PC-3 (cell line): ENCODE measurements at regions not wholly inside any gene's neighbourhood (a gene's known extent, or its start where the extent isn't known, plus 50 kb on each side); places are given as distances from the start of the nearest gene placed in this dataset.

Experiments
- ATAC-seq: fragments of 200-7000 bp; cut with Tn5 transposase; 2 replicates; pipeline ENCODE4 v1.9.1; 2020; ENCODE audit warnings: mild to moderate bottlenecking, moderate library complexity
- BruUV-seq: library from RNA; stranded (reverse); fragments of 400-500 nt; replicated peaks from 2 replicates; lab custom pipeline; 2021; lab: Mats Ljungman, UMichigan
- CTCF ChIA-PET: fragments of 300-600 bp; sonication (Branson Sonifier 250); formaldehyde crosslinking; loops from one replicate; lab custom pipeline; 2022; ENCODE audit warnings: antibody characterized with exemption; lab: Charles Lee
- POLR2A ChIA-PET: fragments of 300-600 bp; sonication (Branson Sonifier 250); formaldehyde crosslinking; loops from one replicate; lab custom pipeline; 2022; ENCODE audit warnings: antibody characterized with exemption; ENCODE audit not compliant: unreplicated experiment; lab: Charles Lee
- DNase-seq: peaks from one replicate; pipeline ENCODE4 v3.0.0-alpha.2; 2015
- H2AFZ ChIP-seq: fragments of 300-600 bp; sonication (generic); 2 replicates; pipeline ENCODE4 v1.6.0; 2016; ENCODE audit warnings: antibody characterized with exemption, low read length
- H3F3A ChIP-seq: fragments of 300-600 bp; sonication (generic); one replicate; pipeline ENCODE4 v1.6.0; 2017; ENCODE audit warnings: antibody characterized with exemption, low read length, control low read depth, mild to moderate bottlenecking; ENCODE audit not compliant: unreplicated experiment
- H3K27ac ChIP-seq: fragments of 300-600 bp; sonication (generic); 2 replicates; pipeline ENCODE4 v1.5.1; 2016; ENCODE audit warnings: mild to moderate bottlenecking, low read length
- H3K27me3 ChIP-seq: fragments of 300-600 bp; sonication (generic); 2 replicates; pipeline ENCODE4 v1.6.1; 2016; ENCODE audit warnings: low read length, mixed read lengths
- H3K36me3 ChIP-seq: fragments of 300-600 bp; sonication (generic); 2 replicates; pipeline ENCODE4 v1.6.1; 2016; ENCODE audit warnings: low read depth, mixed run types, low read length, mixed read lengths
- H3K4me1 ChIP-seq: fragments of 300-600 bp; sonication (generic); 2 replicates; pipeline ENCODE4 v1.5.1; 2016; ENCODE audit warnings: low read length; ENCODE audit not compliant: insufficient read depth
- H3K4me2 ChIP-seq: fragments of 300-600 bp; sonication (generic); 2 replicates; pipeline ENCODE4 v1.6.0; 2016; ENCODE audit warnings: low read length
- H3K4me3 ChIP-seq: fragments of 300-600 bp; sonication (generic); 2 replicates; pipeline ENCODE4 v1.5.1; 2016; ENCODE audit warnings: mild to moderate bottlenecking, low read length, mixed read lengths
- H3K79me2 ChIP-seq: fragments of 300-600 bp; sonication (generic); 2 replicates; pipeline ENCODE4 v1.6.1; 2017; ENCODE audit warnings: low read length, mixed read lengths
- H3K9ac ChIP-seq: fragments of 300-600 bp; sonication (generic); 2 replicates; pipeline ENCODE4 v1.6.0; 2016; ENCODE audit warnings: mild to moderate bottlenecking, low read length
- H3K9me2 ChIP-seq: fragments of 300-600 bp; sonication (generic); replicated peaks from 2 replicates; pipeline ENCODE4 v1.6.1; 2016; ENCODE audit warnings: mixed run types, low read length, mixed read lengths
- H3K9me3 ChIP-seq: fragments of 300-600 bp; sonication (generic); 2 replicates; pipeline ENCODE4 v1.6.1; 2016; ENCODE audit warnings: low read length, mixed read lengths
- H4K20me1 ChIP-seq: fragments of 300-600 bp; sonication (generic); 2 replicates; pipeline ENCODE4 v1.6.1; 2016; ENCODE audit warnings: low read length, mixed read lengths
- EZH2 ChIP-seq: fragments of 300-600 bp; sonication (generic); IDR thresholded peaks from one replicate; pipeline ENCODE4 v1.6.1; 2017; ENCODE audit warnings: antibody characterized with exemption, mild to moderate bottlenecking, low read length; ENCODE audit not compliant: unreplicated experiment
- EZH2phosphoT487 ChIP-seq: fragments of 300-600 bp; sonication (generic); IDR thresholded peaks from 2 replicates; pipeline ENCODE4 v1.6.1; 2018; ENCODE audit warnings: mild to moderate bottlenecking, antibody characterized with exemption, low read length, borderline replicate concordance
- intact Hi-C: fragments of 100-400 bp; cut with micrococcal nuclease; formaldehyde crosslinking; loops from 2 replicates; pipeline ENCODE4 v1.9.0; 2023
- TF ChIP-seq, protein P1 (sequence below): fragments of 300-600 bp; sonication (generic); conservative IDR thresholded peaks from 2 replicates; pipeline ENCODE4 v1.5.1; 2017; ENCODE audit warnings: antibody characterized with exemption, low read depth, mild to moderate bottlenecking, low read length

DNA sequence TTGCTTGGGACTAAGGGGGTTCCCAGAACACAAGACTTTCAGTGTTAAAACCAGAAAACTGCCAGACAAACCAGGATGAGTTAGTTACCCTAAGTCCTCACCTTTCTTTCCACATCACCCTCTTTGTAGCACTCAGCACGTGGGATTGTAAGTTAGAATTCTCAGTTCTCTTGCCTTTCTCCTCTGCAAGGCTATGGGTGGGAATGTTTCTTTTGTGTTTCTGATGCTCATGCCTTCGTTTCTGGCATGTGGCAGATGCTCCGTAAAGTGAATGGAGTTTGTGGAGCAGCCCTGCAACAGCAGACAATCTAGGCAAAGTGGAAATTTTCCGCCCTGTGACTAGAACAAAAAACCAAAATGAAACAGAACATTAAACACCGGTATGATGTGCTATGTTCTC, 64.7 kb upstream of the SPP1 start:
- no peak overlapping the region for H3K4me3 ChIP-seq
- H3K79me2 ChIP-seq = no peaks in the 10 kb centered on the region
- H3K4me2 ChIP-seq = no peak overlapping the region
- TF ChIP-seq EZH2phosphoT487 (no peak), EZH2 (no peak)
- TF ChIP-seq, protein P1, sequence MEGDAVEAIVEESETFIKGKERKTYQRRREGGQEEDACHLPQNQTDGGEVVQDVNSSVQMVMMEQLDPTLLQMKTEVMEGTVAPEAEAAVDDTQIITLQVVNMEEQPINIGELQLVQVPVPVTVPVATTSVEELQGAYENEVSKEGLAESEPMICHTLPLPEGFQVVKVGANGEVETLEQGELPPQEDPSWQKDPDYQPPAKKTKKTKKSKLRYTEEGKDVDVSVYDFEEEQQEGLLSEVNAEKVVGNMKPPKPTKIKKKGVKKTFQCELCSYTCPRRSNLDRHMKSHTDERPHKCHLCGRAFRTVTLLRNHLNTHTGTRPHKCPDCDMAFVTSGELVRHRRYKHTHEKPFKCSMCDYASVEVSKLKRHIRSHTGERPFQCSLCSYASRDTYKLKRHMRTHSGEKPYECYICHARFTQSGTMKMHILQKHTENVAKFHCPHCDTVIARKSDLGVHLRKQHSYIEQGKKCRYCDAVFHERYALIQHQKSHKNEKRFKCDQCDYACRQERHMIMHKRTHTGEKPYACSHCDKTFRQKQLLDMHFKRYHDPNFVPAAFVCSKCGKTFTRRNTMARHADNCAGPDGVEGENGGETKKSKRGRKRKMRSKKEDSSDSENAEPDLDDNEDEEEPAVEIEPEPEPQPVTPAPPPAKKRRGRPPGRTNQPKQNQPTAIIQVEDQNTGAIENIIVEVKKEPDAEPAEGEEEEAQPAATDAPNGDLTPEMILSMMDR = no peak
- no peaks in the 10 kb centered on the region for H3K9me2 ChIP-seq
- ATAC-seq = no peak
- no peak overlapping the region for H3K27ac ChIP-seq
- ChIA-PET POLR2A (no interaction called here), CTCF (no interaction called here)
- no peaks in the 10 kb centered on the region for H3K4me1 ChIP-seq
- BruUV-seq = no TSS peak
- no peak for DNase-seq
- H3K36me3 ChIP-seq = no peaks in the 10 kb centered on the region
- H3K9me3 ChIP-seq = no peaks in the 10 kb centered on the region
- no peaks in the 10 kb centered on the region for H3F3A ChIP-seq
- H3K9ac ChIP-seq = no peak overlapping the region
- no peaks in the 10 kb centered on the region for H4K20me1 ChIP-seq
- H2AFZ ChIP-seq = no peak overlapping the region
- H3K27me3 ChIP-seq = peaks cover 54% of the 10 kb centered on the region
- intact Hi-C loops = no loop called here

DNA sequence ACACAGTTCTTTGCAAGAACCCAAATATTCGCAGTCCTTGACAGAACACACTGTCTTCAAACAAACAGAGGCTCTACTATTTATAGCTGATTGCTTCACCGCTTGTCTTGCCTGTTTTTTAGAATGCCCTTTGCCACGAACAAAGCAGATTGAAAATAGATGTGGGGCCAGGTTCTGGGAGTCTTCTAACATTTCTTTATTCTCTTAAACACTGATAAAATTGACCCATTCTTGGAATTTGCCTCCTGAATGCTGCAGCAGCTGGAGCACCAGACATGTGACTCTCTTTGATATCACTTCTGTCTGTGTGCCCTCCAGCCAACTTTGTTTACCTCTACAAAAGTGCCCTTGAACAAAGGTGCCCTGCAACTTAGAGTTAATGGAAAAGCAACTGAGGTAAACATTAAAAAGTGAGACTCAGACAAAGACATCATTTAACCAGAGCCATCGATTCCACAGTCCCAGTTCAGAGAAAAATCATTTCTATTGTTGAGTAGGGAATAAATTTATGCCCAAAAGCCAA, 64.2 kb upstream of the SPP1 start:
- Histone ChIP-seq H3K79me2 (no peaks in the 10 kb centered on the region), H3K9ac (no peak overlapping the region), H3K9me2 (no peaks in the 10 kb centered on the region), H3K4me1 (no peaks in the 10 kb centered on the region), H3K27ac (no peak overlapping the region), H2AFZ (no peak overlapping the region), H4K20me1 (no peaks in the 10 kb centered on the region), H3K4me3 (no peak overlapping the region), H3K4me2 (no peak overlapping the region), H3K36me3 (no peaks in the 10 kb centered on the region), H3F3A (no peaks in the 10 kb centered on the region), H3K9me3 (no peaks in the 10 kb centered on the region), H3K27me3 (peaks cover 54% of the 10 kb centered on the region)
- ChIA-PET POLR2A (no interaction called here), CTCF (no interaction called here)
- TF ChIP-seq EZH2 = no peak
- no peak for TF ChIP-seq EZH2phosphoT487
- TF ChIP-seq, protein P1 = no peak
- BruUV-seq = no TSS peak
- intact Hi-C loops = no loop called here
- ATAC-seq (no peak), DNase-seq (no peak)

DNA sequence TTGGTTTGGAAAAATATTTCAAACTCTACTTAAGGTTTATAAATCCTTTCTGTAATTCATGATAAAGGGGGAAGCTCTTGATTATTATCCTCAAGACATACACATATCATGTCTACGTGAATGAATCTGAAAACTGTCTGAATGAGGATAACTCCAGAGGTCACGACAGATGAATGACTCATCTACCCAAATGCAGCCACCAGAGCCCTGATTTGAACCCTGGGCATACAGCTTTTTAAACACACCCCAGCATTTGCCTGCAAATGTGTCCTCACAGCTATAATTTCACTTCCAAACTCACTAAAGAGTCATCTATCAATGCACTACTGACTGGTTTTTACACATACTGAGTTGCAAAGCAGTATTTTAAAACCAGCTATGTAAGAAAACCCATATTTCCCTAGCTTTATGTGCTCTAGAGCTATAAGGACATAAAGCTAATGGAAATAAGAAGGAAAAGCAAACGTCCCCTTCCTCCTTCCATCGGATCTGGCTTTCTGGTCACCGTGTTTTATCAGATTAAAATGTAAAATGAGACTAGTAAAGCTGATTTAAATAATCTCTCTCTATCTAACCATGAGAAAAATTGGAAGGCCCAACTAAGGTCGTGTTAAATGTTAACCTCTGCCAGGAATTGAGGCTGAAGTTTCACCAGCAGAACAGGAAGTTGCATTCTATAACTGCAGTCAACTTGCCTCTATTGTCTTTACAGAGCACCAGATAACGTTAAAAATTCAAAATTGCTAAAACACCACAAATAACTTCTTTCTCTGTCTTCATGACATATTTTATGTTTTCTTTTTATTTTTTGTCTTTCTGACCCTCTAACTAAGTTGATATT, 63.1 kb upstream of the SPP1 start:
- Histone ChIP-seq H3K9ac (no peak overlapping the region), H3K4me1 (no peaks in the 10 kb centered on the region), H3K4me3 (no peak overlapping the region), H3K36me3 (no peaks in the 10 kb centered on the region), H3K27ac (no peak overlapping the region), H3K79me2 (no peaks in the 10 kb centered on the region), H2AFZ (no peak overlapping the region), H3F3A (no peaks in the 10 kb centered on the region), H4K20me1 (no peaks in the 10 kb centered on the region), H3K4me2 (no peak overlapping the region), H3K9me3 (no peaks in the 10 kb centered on the region), H3K9me2 (no peaks in the 10 kb centered on the region), H3K27me3 (peaks cover 47% of the 10 kb centered on the region)
- POLR2A ChIA-PET = no interaction called here
- ATAC-seq (no peak), DNase-seq (no peak)
- CTCF ChIA-PET = no interaction called here
- intact Hi-C loops = no loop called here
- BruUV-seq = no TSS peak
- TF ChIP-seq EZH2 (no peak), EZH2phosphoT487 (no peak)
- TF ChIP-seq, protein P1 = no peak
